Chondrocyte (in vitro differentiated cells): ENCODE measurements at regions not wholly inside any gene's neighbourhood (a gene's known extent, or its start where the extent isn't known, plus 50 kb on each side); places are given as distances from the start of the nearest gene placed in this dataset.

Experiments used
- DNase-seq: peaks from one replicate; pipeline ENCODE4 v3.0.0; 2021; ENCODE audit warnings: mixed read lengths, low spot score
- H3K27ac Mint-ChIP-seq: one replicate; pipeline ENCODE4 v1.8.0; 2021; ENCODE audit warnings: mild to moderate bottlenecking, moderate library complexity, mixed read lengths; ENCODE audit not compliant: unreplicated experiment
- H3K27me3 Mint-ChIP-seq: 2 replicates; pipeline ENCODE4 v1.8.0; 2021; ENCODE audit warnings: low read depth, mixed read lengths
- H3K36me3 Mint-ChIP-seq: 2 replicates; pipeline ENCODE4 v1.8.0; 2021; ENCODE audit warnings: low read depth, mixed read lengths
- H3K4me1 Mint-ChIP-seq: 2 replicates; pipeline ENCODE4 v1.8.0; 2021; ENCODE audit warnings: low read depth, mild to moderate bottlenecking, mixed read lengths
- H3K4me3 Mint-ChIP-seq: one replicate; pipeline ENCODE4 v1.8.0; 2021; ENCODE audit warnings: mild to moderate bottlenecking, moderate library complexity, mixed read lengths; ENCODE audit not compliant: unreplicated experiment
- H3K9me3 Mint-ChIP-seq: 2 replicates; pipeline ENCODE4 v1.8.0; 2021; ENCODE audit warnings: low read depth, mixed read lengths
- TF ChIP-seq, protein P1 (sequence below): fragments of 200-600 bp; sonication (generic); IDR thresholded peaks from 2 replicates; pipeline ENCODE4 v1.5.0; 2021; ENCODE audit warnings: antibody characterized with exemption, mild to moderate bottlenecking, moderate library complexity

DNA sequence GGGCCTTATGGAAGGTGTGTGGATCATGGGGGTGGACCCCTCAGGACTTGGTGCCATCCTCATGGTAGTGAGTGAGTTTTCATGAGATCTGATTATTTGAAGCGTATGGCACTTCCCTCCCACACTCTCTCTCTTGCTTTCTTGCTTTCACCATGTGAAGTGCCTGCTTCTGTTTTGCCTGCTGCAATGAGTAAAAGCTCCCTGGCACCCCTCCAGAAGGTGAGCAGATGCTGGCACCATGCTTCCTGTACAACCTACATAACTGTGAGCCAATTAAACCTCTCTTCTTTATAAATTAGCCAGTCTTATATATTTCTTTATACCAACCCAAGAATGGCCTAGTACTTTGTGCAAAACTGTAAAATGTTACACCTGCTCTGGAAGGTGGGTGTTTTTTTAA is 396.8 kb upstream of the HS3ST5 start:
- Mint-ChIP-seq H3K27ac (no peak overlapping the region), H3K4me3 (no peak overlapping the region), H3K36me3 (no peaks in the 10 kb centered on the region), H3K9me3 (no peaks in the 10 kb centered on the region), H3K27me3 (no peaks in the 10 kb centered on the region), H3K4me1 (peaks cover 9% of the 10 kb centered on the region)
- TF ChIP-seq, protein P1, sequence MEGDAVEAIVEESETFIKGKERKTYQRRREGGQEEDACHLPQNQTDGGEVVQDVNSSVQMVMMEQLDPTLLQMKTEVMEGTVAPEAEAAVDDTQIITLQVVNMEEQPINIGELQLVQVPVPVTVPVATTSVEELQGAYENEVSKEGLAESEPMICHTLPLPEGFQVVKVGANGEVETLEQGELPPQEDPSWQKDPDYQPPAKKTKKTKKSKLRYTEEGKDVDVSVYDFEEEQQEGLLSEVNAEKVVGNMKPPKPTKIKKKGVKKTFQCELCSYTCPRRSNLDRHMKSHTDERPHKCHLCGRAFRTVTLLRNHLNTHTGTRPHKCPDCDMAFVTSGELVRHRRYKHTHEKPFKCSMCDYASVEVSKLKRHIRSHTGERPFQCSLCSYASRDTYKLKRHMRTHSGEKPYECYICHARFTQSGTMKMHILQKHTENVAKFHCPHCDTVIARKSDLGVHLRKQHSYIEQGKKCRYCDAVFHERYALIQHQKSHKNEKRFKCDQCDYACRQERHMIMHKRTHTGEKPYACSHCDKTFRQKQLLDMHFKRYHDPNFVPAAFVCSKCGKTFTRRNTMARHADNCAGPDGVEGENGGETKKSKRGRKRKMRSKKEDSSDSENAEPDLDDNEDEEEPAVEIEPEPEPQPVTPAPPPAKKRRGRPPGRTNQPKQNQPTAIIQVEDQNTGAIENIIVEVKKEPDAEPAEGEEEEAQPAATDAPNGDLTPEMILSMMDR, result no peak
- no peak for DNase-seq

DNA sequence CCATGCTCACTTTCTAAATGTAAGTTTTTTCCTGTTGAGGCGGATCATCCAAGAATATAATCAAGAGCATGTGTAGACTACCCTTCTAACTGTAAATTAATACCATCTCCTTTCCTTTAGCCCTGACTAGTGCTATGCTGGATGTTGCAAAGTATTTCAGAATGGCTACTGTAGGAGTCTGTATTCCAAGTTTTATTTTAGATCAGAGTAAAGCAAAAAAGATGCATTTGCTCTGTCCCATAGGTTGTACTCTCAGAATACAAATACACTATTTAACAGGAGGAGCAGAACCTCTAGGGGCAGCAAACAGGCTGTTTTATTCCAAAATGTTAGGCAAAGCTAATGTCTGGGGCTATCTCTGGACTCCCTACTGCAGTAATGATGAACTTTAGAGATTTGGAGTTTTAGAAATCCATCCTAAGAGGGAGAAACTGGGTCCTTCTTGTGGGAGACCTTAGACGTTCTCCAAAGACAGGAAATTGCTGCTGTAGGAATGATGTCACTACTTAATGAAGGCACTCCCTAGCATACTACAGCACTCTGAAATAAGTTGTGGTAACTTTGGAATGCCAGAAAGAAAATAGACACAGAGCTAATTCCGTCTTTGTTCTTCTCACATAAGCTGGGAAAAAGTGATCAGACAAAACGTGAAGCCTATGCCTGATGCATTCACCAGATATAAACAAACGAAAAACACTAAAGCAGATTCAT is 392.4 kb upstream of the HS3ST5 start:
- H3K27ac Mint-ChIP-seq, result peak overlapping the region; percentile 70
- no peaks in the 10 kb centered on the region for H3K9me3 Mint-ChIP-seq
- no peak overlapping the region for H3K4me3 Mint-ChIP-seq
- DNase-seq, result no peak
- TF ChIP-seq, protein P1, result peak; percentile 66
- H3K27me3 Mint-ChIP-seq, result no peaks in the 10 kb centered on the region
- H3K36me3 Mint-ChIP-seq, result no peaks in the 10 kb centered on the region
- H3K4me1 Mint-ChIP-seq, result peaks cover 9% of the 10 kb centered on the region

DNA sequence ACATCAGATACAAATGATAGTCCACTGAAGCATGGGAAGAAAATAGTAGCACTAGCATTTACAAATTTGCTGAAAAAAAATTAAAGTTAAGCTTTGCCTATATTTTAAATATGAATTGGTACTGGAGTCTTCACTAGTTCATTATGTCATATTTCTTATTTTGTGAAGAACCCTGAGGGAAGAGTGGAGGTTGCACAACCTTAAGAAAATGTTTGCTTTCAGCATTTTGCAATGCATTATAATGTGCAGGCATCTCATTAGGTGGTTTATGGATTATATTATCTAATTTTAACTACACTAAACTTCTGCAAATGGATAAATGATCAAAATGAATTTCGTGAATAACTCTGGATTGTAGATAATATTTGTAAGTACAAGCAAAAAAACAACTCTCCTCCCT is 390.8 kb upstream of the HS3ST5 start:
- Mint-ChIP-seq H3K9me3 (no peaks in the 10 kb centered on the region), H3K4me3 (no peak overlapping the region), H3K4me1 (peaks cover 9% of the 10 kb centered on the region), H3K36me3 (no peaks in the 10 kb centered on the region), H3K27me3 (no peaks in the 10 kb centered on the region), H3K27ac (no peak overlapping the region)
- TF ChIP-seq, protein P1, result no peak
- no peak for DNase-seq

DNA sequence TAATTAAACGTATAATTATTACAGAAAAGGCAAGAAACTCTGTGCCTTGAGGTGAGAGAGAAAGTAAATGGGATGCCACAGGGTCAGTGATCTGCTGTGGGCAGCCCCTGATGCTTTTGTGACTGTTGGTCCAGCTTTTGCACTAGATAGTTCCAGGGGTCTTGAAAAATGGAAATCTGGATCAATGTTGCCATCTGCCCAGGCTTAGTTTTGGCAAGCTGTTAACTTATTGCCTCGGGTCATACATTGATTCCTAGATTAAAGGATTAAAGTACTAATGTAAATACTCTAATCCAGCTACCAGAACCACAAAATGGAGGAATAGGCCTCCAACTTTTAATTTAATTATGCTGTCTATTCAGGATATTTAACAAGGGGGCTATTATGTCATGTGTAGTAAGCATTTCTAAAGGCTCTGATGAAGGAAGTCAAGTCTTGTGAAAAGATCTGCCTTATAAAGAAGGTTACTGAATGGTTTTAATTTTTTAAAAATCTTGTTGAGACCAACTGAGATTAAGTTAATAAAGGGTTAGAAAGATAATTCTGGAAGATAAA is 376.0 kb upstream of the HS3ST5 start:
- Mint-ChIP-seq H3K4me1 (peaks cover 7% of the 10 kb centered on the region), H3K27ac (no peak overlapping the region), H3K36me3 (no peaks in the 10 kb centered on the region), H3K9me3 (no peaks in the 10 kb centered on the region), H3K4me3 (no peak overlapping the region), H3K27me3 (no peaks in the 10 kb centered on the region)
- no peak for DNase-seq
- TF ChIP-seq, protein P1, result no peak

DNA sequence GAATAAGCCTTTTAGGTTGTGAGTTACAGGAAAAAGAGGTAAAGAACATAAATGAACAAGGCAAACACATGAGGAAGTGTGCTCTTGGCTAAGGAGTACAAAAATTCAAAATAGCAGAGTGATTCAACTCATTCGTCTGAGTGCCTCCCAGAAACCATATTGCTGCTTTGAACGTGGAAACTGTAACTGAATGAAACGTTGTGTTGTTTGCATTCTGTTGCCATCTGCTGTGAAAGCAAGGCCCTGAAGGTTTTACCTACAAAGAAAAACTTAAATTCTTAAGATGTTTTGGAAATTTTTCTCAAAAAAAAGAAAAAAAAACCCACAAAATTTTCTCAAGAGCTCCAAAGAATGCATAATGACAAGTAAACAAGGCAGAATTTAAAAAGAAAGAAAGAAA is 375.4 kb upstream of the HS3ST5 start:
- H3K9me3 Mint-ChIP-seq, result no peaks in the 10 kb centered on the region
- H3K36me3 Mint-ChIP-seq, result no peaks in the 10 kb centered on the region
- no peak overlapping the region for H3K27ac Mint-ChIP-seq
- TF ChIP-seq, protein P1, result peak; percentile 18
- peaks cover 7% of the 10 kb centered on the region for H3K4me1 Mint-ChIP-seq
- H3K4me3 Mint-ChIP-seq, result no peak overlapping the region
- H3K27me3 Mint-ChIP-seq, result peaks cover 1% of the 10 kb centered on the region
- DNase-seq, result no peak
